Right lobe of liver (tissue), 6 donors: ENCODE measurements at regions not wholly inside any gene's neighbourhood (a gene's known extent, or its start where the extent isn't known, plus 50 kb on each side); places are given as distances from the start of the nearest gene placed in this dataset.

ENCODE experiments used
- ATAC-seq, 4 donors: fragments of 200-7000 bp; cut with Tn5 transposase; one replicate each; pipeline ENCODE4 v1.9.1; 2020; ENCODE audit warnings: mild to moderate bottlenecking in 4 of 4, moderate library complexity in 4 of 4
- DNase-seq, 3 donors: peaks; one replicate each; pipeline ENCODE4 v3.0.0-alpha.2; 2020
- H3K27ac ChIP-seq, 3 donors: fragments of 200-600 bp; one replicate each; pipeline ENCODE4 v1.8.0; 2022
- H3K27me3 ChIP-seq, 2 donors: fragments of 200-600 bp; one replicate each; pipeline ENCODE4 v1.8.0; 2022
- H3K36me3 ChIP-seq, 4 donors: fragments of 200-600 bp; sonication (generic) in 1 of 4; one replicate each; pipeline versions ENCODE4 v1.5.1 to v1.8.0; 2017 to 2022; ENCODE audit warnings: control low read depth in 1 of 4
- H3K4me1 ChIP-seq, 4 donors: fragments of 200-600 bp; sonication (generic) in 1 of 4; one replicate each; pipeline versions ENCODE4 v1.5.1 to v1.8.0; 2017 to 2022; ENCODE audit warnings: control low read depth in 1 of 4
- H3K4me3 ChIP-seq, 3 donors: fragments of 200-600 bp; one replicate each; pipeline ENCODE4 v1.8.0; 2022
- H3K9me3 ChIP-seq, 4 donors: fragments of 200-600 bp; sonication (generic) in 1 of 4; one replicate each; pipeline versions ENCODE4 v1.5.1 to v1.8.0; 2017 to 2022; ENCODE audit warnings: control low read depth in 1 of 4
- CTCF ChIP-seq, 4 donors: fragments of 200-600 bp in 3 of 4; fragments of 450-650 bp in 1 of 4; IDR thresholded peaks; one replicate each; pipeline versions ENCODE4 v1.5.1 to v1.8.0; 2016 to 2022; ENCODE audit warnings: antibody characterized with exemption in 4 of 4, mild to moderate bottlenecking in 2 of 4
- POLR2A ChIP-seq: fragments of 450-650 bp; IDR thresholded peaks from one replicate; pipeline ENCODE4 v1.6.1; 2017; ENCODE audit warnings: antibody characterized with exemption, mild to moderate bottlenecking
- WGBS: methylation state at CpG from one replicate; pipeline ENCODE4 v1.1.6; 2018; ENCODE audit warnings: low coverage, low lambda C conversion rate; ENCODE audit not compliant: insufficient coverage; ENCODE audit errors: missing lambda C conversion rate; 5-methylcytosine and 5-hydroxymethylcytosine counted together
- intact Hi-C, 2 donors: fragments of 100-400 bp; cut with DNase I; formaldehyde crosslinking; loops; one replicate each; pipeline versions ENCODE4 v1.11.2 to v1.14.1; 2022
- donor health status: DM: no; HTN: yes; CAD: no.
- donor health status: DM: no; HTN: no; CAD: no.
- donor health status: DM: no; HTN: no; CAD: no.
- donor health status: DM: no; HTN: yes; CAD: no.
- donor health status: DM: no; HTN: yes; CAD: no.

- 53% methylated on average over 2 of the region's 4 CpGs for WGBS
- no peaks in the 10 kb centered on the region for H3K27me3 ChIP-seq
- H3K36me3 ChIP-seq, result no peaks in the 10 kb centered on the region
- H3K4me3 ChIP-seq, result no peak overlapping the region
- peak overlapping the region in 2 of 3 donors; percentile 16 to 67 for H3K27ac ChIP-seq
- peak; percentile 25 to 58 (median 39) for ATAC-seq
- H3K9me3 ChIP-seq, result no peaks in the 10 kb centered on the region
- intact Hi-C loops, result no loop called here
- peaks cover 0 to 13% (median 2%) of the 10 kb centered on the region in 4 donors for H3K4me1 ChIP-seq
- DNase-seq, result no peak
- TF ChIP-seq CTCF (IDR thresholded peaks at IDR 0.05) (no peak), POLR2A (no peak)
These were observed 77.8 kb downstream of the VCPKMT start for GRCh38 chr14:50038398-50039119.

- peak overlapping the region in 1 of 3 donors; percentile 67 for H3K27ac ChIP-seq
- TF ChIP-seq POLR2A (no peak), CTCF (IDR thresholded peaks at IDR 0.05) (no peak)
- no peak for ATAC-seq
These were observed 77.3 kb downstream of the VCPKMT start for GRCh38 chr14:50039120-50039517.

GRCh38 chr14:50039734-50040400, 76.5 kb downstream of the VCPKMT start:
- DNase-seq, result peak in 2 of 3 donors; percentile 68 to 74
- peak overlapping the region in 2 of 3 donors; percentile 3 to 67 for H3K27ac ChIP-seq
- H3K36me3 ChIP-seq, result no peaks in the 10 kb centered on the region
- H3K9me3 ChIP-seq, result no peaks in the 10 kb centered on the region
- WGBS, result 78% methylated on average over 4 of the region's 9 CpGs
- no peak for TF ChIP-seq POLR2A
- TF ChIP-seq CTCF (IDR thresholded peaks at IDR 0.05), result no peak
- H3K4me3 ChIP-seq, result no peak overlapping the region
- H3K27me3 ChIP-seq, result no peaks in the 10 kb centered on the region
- peaks cover 0 to 26% (median 11%) of the 10 kb centered on the region in 4 donors for H3K4me1 ChIP-seq
- intact Hi-C loops, result no loop called here
- ATAC-seq, result peak; percentile 17 to 46 (median 30)

More at GRCh38 chr14:50039120-50039517, 77.3 kb downstream of the VCPKMT start:
- Histone ChIP-seq H3K36me3 (no peaks in the 10 kb centered on the region), H3K4me1 (peaks cover 0 to 18% (median 5%) of the 10 kb centered on the region in 4 donors), H3K4me3 (no peak overlapping the region), H3K9me3 (no peaks in the 10 kb centered on the region), H3K27me3 (no peaks in the 10 kb centered on the region)
- DNase-seq, result no peak
- intact Hi-C loops, result no loop called here
- WGBS, result 68% methylated on average over 4 of the region's 4 CpGs

- Histone ChIP-seq H3K9me3 (no peaks in the 10 kb centered on the region), H3K36me3 (no peaks in the 10 kb centered on the region), H3K4me3 (no peak overlapping the region), H3K27ac (peak overlapping the region in 2 of 3 donors; percentile 3 to 67), H3K27me3 (no peaks in the 10 kb centered on the region), H3K4me1 (peaks cover 0 to 30% (median 13%) of the 10 kb centered on the region in 4 donors)
- intact Hi-C loops, result no loop called here
- TF ChIP-seq CTCF (IDR thresholded peaks at IDR 0.05) (no peak), POLR2A (peak; percentile 39)
- ATAC-seq (peak in 2 of 4 donors; percentile 18 to 36), DNase-seq (peak in 1 of 3 donors; percentile 34)
- WGBS, result 83% methylated on average over 3 of the region's 4 CpGs
These were observed 76.0 kb downstream of the VCPKMT start for GRCh38 chr14:50040401-50040775.
